SK-N-SH treated with all-trans-retinoic acid at 6 μM for 48 hours (cell line): ENCODE measurements at regions not wholly inside any gene's neighbourhood (a gene's known extent, or its start where the extent isn't known, plus 50 kb on each side); places are given as distances from the start of the nearest gene placed in this dataset.

ENCODE experiments used
- ATAC-seq: fragments of 200-7000 bp; cut with Tn5 transposase; 3 replicates; pipeline ENCODE4 v1.9.1; 2020; ENCODE audit warnings: mild to moderate bottlenecking, moderate library complexity
- ARNTL ChIP-seq: fragments of 450-650 bp; formaldehyde crosslinking; IDR thresholded peaks from 2 replicates; pipeline ENCODE4 v1.5.0; 2020; ENCODE audit warnings: low read depth, mild to moderate bottlenecking, moderate library complexity, borderline replicate concordance
- BACH2 ChIP-seq: fragments of 250-450 bp; sonication (Bioruptor Pico); IDR thresholded peaks from 2 replicates; pipeline ENCODE4 v1.9.0; 2021; ENCODE audit warnings: mild to moderate bottlenecking, borderline replicate concordance
- CREB5 ChIP-seq: fragments of 250-450 bp; sonication (Bioruptor Pico); IDR thresholded peaks from 2 replicates; pipeline ENCODE4 v1.5.1; 2020; ENCODE audit warnings: low read depth, mild to moderate bottlenecking, moderate library complexity
- CSDC2 ChIP-seq: fragments of 250-450 bp; sonication (Bioruptor Pico); IDR thresholded peaks from 2 replicates; pipeline ENCODE4 v1.5.0; 2020; ENCODE audit warnings: mild to moderate bottlenecking, moderate library complexity
- CSRNP3 ChIP-seq: fragments of 250-450 bp; sonication (Bioruptor Pico); IDR thresholded peaks from 2 replicates; pipeline ENCODE4 v1.5.1; 2021; ENCODE audit warnings: mild to moderate bottlenecking, moderate library complexity
- ESRRG ChIP-seq: fragments of 250-450 bp; sonication (Bioruptor Pico); IDR thresholded peaks from 2 replicates; pipeline ENCODE4 v1.6.1; 2021; ENCODE audit warnings: mild to moderate bottlenecking
- GLIS3 ChIP-seq: fragments of 250-450 bp; sonication (Bioruptor Pico); IDR thresholded peaks from 2 replicates; pipeline ENCODE4 v1.5.0; 2020; ENCODE audit warnings: mild to moderate bottlenecking, moderate library complexity
- ISL1 ChIP-seq: fragments of 250-450 bp; sonication (Bioruptor Pico); IDR thresholded peaks from 2 replicates; pipeline ENCODE4 v2.1.2; 2022; ENCODE audit warnings: mild to moderate bottlenecking, moderate library complexity
- OSR1 ChIP-seq: fragments of 250-450 bp; sonication (Bioruptor Pico); IDR thresholded peaks from 2 replicates; pipeline ENCODE4 v1.8.0; 2022; ENCODE audit warnings: moderate library complexity, mild to moderate bottlenecking, inconsistent platforms
- PPARA ChIP-seq: fragments of 250-450 bp; sonication (Bioruptor Pico); IDR thresholded peaks from 2 replicates; pipeline ENCODE4 v1.5.0; 2020; ENCODE audit warnings: mild to moderate bottlenecking, borderline replicate concordance
- RARB ChIP-seq: fragments of 250-450 bp; sonication (Bioruptor Pico); IDR thresholded peaks from 2 replicates; pipeline ENCODE4 v1.8.0; 2021; ENCODE audit warnings: mild to moderate bottlenecking, moderate library complexity
- TCF4 ChIP-seq: fragments of 250-450 bp; sonication (Bioruptor Pico); IDR thresholded peaks from 2 replicates; pipeline ENCODE4 v1.8.0; 2021; ENCODE audit warnings: mild to moderate bottlenecking, moderate library complexity, borderline replicate concordance
- TOX ChIP-seq: fragments of 250-450 bp; sonication (Bioruptor Pico); IDR thresholded peaks from 2 replicates; pipeline ENCODE4 v1.8.0; 2021; ENCODE audit warnings: mild to moderate bottlenecking, moderate library complexity, borderline replicate concordance
- TSHZ2 ChIP-seq: fragments of 250-450 bp; sonication (Bioruptor Pico); IDR thresholded peaks from 2 replicates; pipeline ENCODE4 v1.5.0; 2020; ENCODE audit warnings: mild to moderate bottlenecking, moderate library complexity
- ZC3H10 ChIP-seq: fragments of 250-450 bp; sonication (Bioruptor Pico); IDR thresholded peaks from 2 replicates; pipeline ENCODE4 v1.5.1; 2021; ENCODE audit warnings: mild to moderate bottlenecking, moderate library complexity
- ZFP3 ChIP-seq: fragments of 250-450 bp; sonication (Bioruptor Pico); IDR thresholded peaks from 2 replicates; pipeline ENCODE4 v1.5.0; 2020; ENCODE audit warnings: mild to moderate bottlenecking, moderate library complexity
- ZFP30 ChIP-seq: fragments of 450-650 bp; formaldehyde crosslinking; IDR thresholded peaks from 2 replicates; pipeline ENCODE4 v1.5.0; 2022; ENCODE audit warnings: mild to moderate bottlenecking, moderate library complexity
- ZNF565 ChIP-seq: fragments of 450-650 bp; formaldehyde crosslinking; conservative IDR thresholded peaks from 2 replicates; pipeline ENCODE4 v1.5.0; 2020; ENCODE audit warnings: low read depth, mild to moderate bottlenecking, moderate library complexity
- ZNF70 ChIP-seq: fragments of 450-650 bp; formaldehyde crosslinking; IDR thresholded peaks from 2 replicates; pipeline ENCODE4 v1.5.0; 2020; ENCODE audit warnings: mild to moderate bottlenecking, moderate library complexity
- ZNF8 ChIP-seq: fragments of 450-650 bp; formaldehyde crosslinking; IDR thresholded peaks from 2 replicates; pipeline ENCODE4 v1.5.0; 2020; ENCODE audit warnings: mild to moderate bottlenecking, moderate library complexity
- TF ChIP-seq, protein P1 (sequence below): fragments of 250-450 bp; sonication (Bioruptor Pico); IDR thresholded peaks from 2 replicates; pipeline ENCODE4 v1.8.0; 2020; ENCODE audit warnings: mild to moderate bottlenecking, moderate library complexity, borderline replicate concordance
- TF ChIP-seq, protein P2 (sequence below): fragments of 250-450 bp; sonication (Bioruptor Pico); IDR thresholded peaks from 2 replicates; pipeline ENCODE4 v1.8.0; 2021; ENCODE audit warnings: low read depth, mild to moderate bottlenecking, moderate library complexity, borderline replicate concordance

DNA sequence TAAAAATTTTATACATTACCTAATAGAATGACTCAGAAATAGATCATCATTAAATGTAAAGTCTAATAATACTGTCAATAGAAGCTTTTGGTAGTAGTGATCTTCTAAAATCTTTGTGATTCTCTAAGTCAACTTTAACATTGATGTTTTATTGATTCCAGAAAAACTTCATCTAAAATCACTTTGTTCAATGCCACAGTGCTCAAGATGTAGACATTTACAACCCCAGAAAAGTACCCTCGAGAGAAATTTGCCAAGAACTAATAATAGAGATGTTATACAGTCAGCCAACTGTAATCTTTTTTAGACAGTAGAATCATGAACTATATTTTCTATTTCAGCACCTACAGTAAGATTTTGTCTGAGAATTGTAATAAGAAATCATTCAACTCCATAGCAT lies 369.2 kb upstream of the AKR1E2 start:
- ATAC-seq = no peak
- TF ChIP-seq TSHZ2 (CRISPR knock-in tag) = no peak
- TF ChIP-seq ISL1 = no peak
- no peak for TF ChIP-seq OSR1
- no peak for TF ChIP-seq ZNF8
- no peak for TF ChIP-seq GLIS3 (CRISPR knock-in tag)
- no peak for TF ChIP-seq RARB (CRISPR knock-in tag)
- no peak for TF ChIP-seq ZC3H10 (CRISPR knock-in tag)
- TF ChIP-seq CREB5 (CRISPR knock-in tag) = no peak
- TF ChIP-seq, protein P1, sequence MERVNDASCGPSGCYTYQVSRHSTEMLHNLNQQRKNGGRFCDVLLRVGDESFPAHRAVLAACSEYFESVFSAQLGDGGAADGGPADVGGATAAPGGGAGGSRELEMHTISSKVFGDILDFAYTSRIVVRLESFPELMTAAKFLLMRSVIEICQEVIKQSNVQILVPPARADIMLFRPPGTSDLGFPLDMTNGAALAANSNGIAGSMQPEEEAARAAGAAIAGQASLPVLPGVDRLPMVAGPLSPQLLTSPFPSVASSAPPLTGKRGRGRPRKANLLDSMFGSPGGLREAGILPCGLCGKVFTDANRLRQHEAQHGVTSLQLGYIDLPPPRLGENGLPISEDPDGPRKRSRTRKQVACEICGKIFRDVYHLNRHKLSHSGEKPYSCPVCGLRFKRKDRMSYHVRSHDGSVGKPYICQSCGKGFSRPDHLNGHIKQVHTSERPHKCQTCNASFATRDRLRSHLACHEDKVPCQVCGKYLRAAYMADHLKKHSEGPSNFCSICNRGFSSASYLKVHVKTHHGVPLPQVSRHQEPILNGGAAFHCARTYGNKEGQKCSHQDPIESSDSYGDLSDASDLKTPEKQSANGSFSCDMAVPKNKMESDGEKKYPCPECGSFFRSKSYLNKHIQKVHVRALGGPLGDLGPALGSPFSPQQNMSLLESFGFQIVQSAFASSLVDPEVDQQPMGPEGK = no peak
- no peak for TF ChIP-seq ZFP3 (CRISPR knock-in tag)
- no peak for TF ChIP-seq ARNTL
- TF ChIP-seq PPARA (CRISPR knock-in tag) = no peak
- TF ChIP-seq CSRNP3 = no peak
- no peak for TF ChIP-seq ZFP30
- TF ChIP-seq CSDC2 (CRISPR knock-in tag) = no peak
- no peak for TF ChIP-seq ZNF70 (CRISPR knock-in tag)
- TF ChIP-seq TCF4 = no peak
- TF ChIP-seq, protein P2, sequence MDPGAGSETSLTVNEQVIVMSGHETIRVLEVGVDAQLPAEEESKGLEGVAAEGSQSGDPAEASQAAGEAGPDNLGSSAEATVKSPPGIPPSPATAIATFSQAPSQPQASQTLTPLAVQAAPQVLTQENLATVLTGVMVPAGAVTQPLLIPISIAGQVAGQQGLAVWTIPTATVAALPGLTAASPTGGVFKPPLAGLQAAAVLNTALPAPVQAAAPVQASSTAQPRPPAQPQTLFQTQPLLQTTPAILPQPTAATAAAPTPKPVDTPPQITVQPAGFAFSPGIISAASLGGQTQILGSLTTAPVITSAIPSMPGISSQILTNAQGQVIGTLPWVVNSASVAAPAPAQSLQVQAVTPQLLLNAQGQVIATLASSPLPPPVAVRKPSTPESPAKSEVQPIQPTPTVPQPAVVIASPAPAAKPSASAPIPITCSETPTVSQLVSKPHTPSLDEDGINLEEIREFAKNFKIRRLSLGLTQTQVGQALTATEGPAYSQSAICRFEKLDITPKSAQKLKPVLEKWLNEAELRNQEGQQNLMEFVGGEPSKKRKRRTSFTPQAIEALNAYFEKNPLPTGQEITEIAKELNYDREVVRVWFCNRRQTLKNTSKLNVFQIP (CRISPR knock-in tag) = no peak
- no peak for TF ChIP-seq BACH2 (CRISPR knock-in tag)
- TF ChIP-seq TOX = no peak

DNA sequence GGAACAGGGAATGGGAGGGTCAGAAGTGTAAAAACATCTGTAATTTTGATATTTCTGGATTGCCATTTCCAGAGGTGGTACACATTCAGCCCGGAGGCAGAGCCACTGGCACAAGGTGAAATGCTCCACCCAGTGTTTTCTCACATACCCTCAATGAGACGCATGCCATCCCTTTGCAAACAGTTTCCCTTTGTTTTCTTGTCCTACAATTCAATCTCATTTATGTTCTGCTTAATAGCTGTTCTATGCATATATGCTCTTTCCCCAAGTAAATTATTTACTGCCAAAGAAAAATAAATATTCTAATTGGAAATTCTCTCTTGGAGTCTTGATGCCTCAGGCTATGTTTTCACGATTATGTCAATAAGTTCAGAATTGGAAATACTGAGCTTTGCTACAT lies 369.7 kb upstream of the AKR1E2 start:
- TF ChIP-seq ZNF565 (CRISPR knock-in tag) = no peak
- TF ChIP-seq TCF4 = no peak
- no peak for TF ChIP-seq CSRNP3
- no peak for TF ChIP-seq GLIS3 (CRISPR knock-in tag)
- no peak for TF ChIP-seq ISL1
- no peak for TF ChIP-seq PPARA (CRISPR knock-in tag)
- no peak for TF ChIP-seq ESRRG
- no peak for TF ChIP-seq ZFP3 (CRISPR knock-in tag)
- TF ChIP-seq TSHZ2 (CRISPR knock-in tag) = no peak
- TF ChIP-seq, protein P2 (CRISPR knock-in tag) = no peak
- ATAC-seq = no peak
